HG02943 (cell line): ENCODE measurements at regions not wholly inside any gene's neighbourhood (a gene's known extent, or its start where the extent isn't known, plus 50 kb on each side); places are given as distances from the start of the nearest gene placed in this dataset.

Experiments
- ATAC-seq: cut with Tn5 transposase; IDR thresholded peaks from one replicate; pipeline ENCODE4 v1.9.1; 2021; ENCODE audit warnings: mild to moderate bottlenecking, low read depth, moderate library complexity; ENCODE audit not compliant: unreplicated experiment

GRCh38 chr6:145530454-145530853 lies 204.9 kb downstream of the EPM2A start:
- no peak for ATAC-seq

- no peak for ATAC-seq
Observed at GRCh38 chr6:145531032-145531431, 204.3 kb downstream of the EPM2A start.

- no peak for ATAC-seq
Observed at GRCh38 chr6:145531822-145532221, 203.5 kb downstream of the EPM2A start.

- ATAC-seq: no peak
Observed at GRCh38 chr6:145532361-145532760, 203.0 kb downstream of the EPM2A start.

GRCh38 chr6:145534989-145535388 lies 200.3 kb downstream of the EPM2A start:
- ATAC-seq: no peak

GRCh38 chr6:145538989-145539388 lies 196.3 kb downstream of the EPM2A start:
- no peak for ATAC-seq

- ATAC-seq: no peak
Observed at GRCh38 chr6:145539831-145540230, 195.5 kb downstream of the EPM2A start.

- no peak for ATAC-seq
Observed at GRCh38 chr6:145540741-145541140, 194.6 kb downstream of the EPM2A start.

- no peak for ATAC-seq
Observed at GRCh38 chr6:145544041-145544440, 191.3 kb downstream of the EPM2A start.

- no peak for ATAC-seq
Observed at GRCh38 chr6:145544514-145544913, 190.8 kb downstream of the EPM2A start.

- ATAC-seq: no peak
Observed at GRCh38 chr6:145546265-145546664, 189.1 kb downstream of the EPM2A start.

- no peak for ATAC-seq
Observed at GRCh38 chr6:145547594-145548335, 187.6 kb downstream of the EPM2A start.

GRCh38 chr6:145548933-145549648 lies 186.2 kb downstream of the EPM2A start:
- ATAC-seq: no peak

- ATAC-seq: no peak
Observed at GRCh38 chr6:145551164-145551563, 184.2 kb downstream of the EPM2A start.

- ATAC-seq: no peak
Observed at GRCh38 chr6:145555084-145555483, 180.2 kb downstream of the EPM2A start.

- ATAC-seq: no peak
Observed at GRCh38 chr6:145557474-145557873, 177.8 kb downstream of the EPM2A start.

GRCh38 chr6:145559836-145560235 lies 175.5 kb downstream of the EPM2A start:
- no peak for ATAC-seq

- ATAC-seq: no peak
Observed at GRCh38 chr6:145561095-145562072, 173.9 kb downstream of the EPM2A start.

GRCh38 chr6:145562771-145563615 lies 172.3 kb downstream of the EPM2A start:
- no peak for ATAC-seq

GRCh38 chr6:145564553-145564952 lies 170.8 kb downstream of the EPM2A start:
- ATAC-seq: no peak
